ENCODE measurements at regions not wholly inside any gene's neighbourhood (a gene's known extent, or its start where the extent isn't known, plus 50 kb on each side); places are given as distances from the start of the nearest gene placed in this dataset.
"Not testable (repeated sequence)": the region's sequence is repeated elsewhere in the genome, so short reads cannot be mapped to it uniquely, and the experiment has no call there.

GRCh38 chr21:35206141-35207125 is 157.3 kb upstream of the RUNX1 start:
- no peak for DNase-seq

- DNase-seq: no peak
These were observed 155.9 kb upstream of the RUNX1 start for GRCh38 chr21:35204850-35205541.

- no peak for DNase-seq
These were observed 155.0 kb upstream of the RUNX1 start for GRCh38 chr21:35204125-35204524.

GRCh38 chr21:35203093-35203977 is 154.2 kb upstream of the RUNX1 start:
- no peak for DNase-seq

GRCh38 chr21:35202431-35202830 is 153.3 kb upstream of the RUNX1 start:
- DNase-seq: no peak

- no peak for DNase-seq
These were observed 152.7 kb upstream of the RUNX1 start for GRCh38 chr21:35201799-35202198.

- no peak for DNase-seq
These were observed 152.2 kb upstream of the RUNX1 start for GRCh38 chr21:35201288-35201687.

GRCh38 chr21:35199733-35200015 is 150.6 kb upstream of the RUNX1 start:
- no peak for DNase-seq

GRCh38 chr21:35198982-35199732 is 150.1 kb upstream of the RUNX1 start:
- no peak for DNase-seq

GRCh38 chr21:35198565-35198964 is 149.5 kb upstream of the RUNX1 start:
- DNase-seq: no peak

- DNase-seq: no peak
These were observed 148.9 kb upstream of the RUNX1 start for GRCh38 chr21:35197992-35198431.

- DNase-seq: no peak
These were observed 148.1 kb upstream of the RUNX1 start for GRCh38 chr21:35197191-35197590.

- DNase-seq: no peak
These were observed 147.0 kb upstream of the RUNX1 start for GRCh38 chr21:35196128-35196527.

GRCh38 chr21:35195232-35195631 is 146.1 kb upstream of the RUNX1 start:
- DNase-seq: no peak

- DNase-seq: no peak
These were observed 142.7 kb upstream of the RUNX1 start for GRCh38 chr21:35191754-35192153.

- DNase-seq: no peak
These were observed 142.0 kb upstream of the RUNX1 start for GRCh38 chr21:35191128-35191527.

- DNase-seq: no peak
These were observed 141.1 kb upstream of the RUNX1 start for GRCh38 chr21:35190201-35190701.

GRCh38 chr21:35189077-35189863 is 140.2 kb upstream of the RUNX1 start:
- DNase-seq: no peak

- not testable (repeated sequence) for DNase-seq
These were observed 134.3 kb upstream of the RUNX1 start for GRCh38 chr21:35183389-35183788.

GRCh38 chr21:35179990-35180540 is 131.0 kb upstream of the RUNX1 start:
- no peak for DNase-seq

- no peak for DNase-seq
These were observed 129.7 kb upstream of the RUNX1 start for GRCh38 chr21:35178827-35179226.
